CD4-positive, alpha-beta T cell treated with Interleukin-4 for 4 hours (primary cell): ENCODE measurements at regions not wholly inside any gene's neighbourhood (a gene's known extent, or its start where the extent isn't known, plus 50 kb on each side); places are given as distances from the start of the nearest gene placed in this dataset.

Experiments used
- DNase-seq: peaks from one replicate; pipeline ENCODE4 v3.0.0-alpha.2; 2020

GRCh38 chr16:27720731-27721530 is 171.0 kb downstream of the KATNIP start:
- no peak for DNase-seq

GRCh38 chr16:27721531-27722181 is 171.7 kb downstream of the KATNIP start:
- no peak for DNase-seq

DNA sequence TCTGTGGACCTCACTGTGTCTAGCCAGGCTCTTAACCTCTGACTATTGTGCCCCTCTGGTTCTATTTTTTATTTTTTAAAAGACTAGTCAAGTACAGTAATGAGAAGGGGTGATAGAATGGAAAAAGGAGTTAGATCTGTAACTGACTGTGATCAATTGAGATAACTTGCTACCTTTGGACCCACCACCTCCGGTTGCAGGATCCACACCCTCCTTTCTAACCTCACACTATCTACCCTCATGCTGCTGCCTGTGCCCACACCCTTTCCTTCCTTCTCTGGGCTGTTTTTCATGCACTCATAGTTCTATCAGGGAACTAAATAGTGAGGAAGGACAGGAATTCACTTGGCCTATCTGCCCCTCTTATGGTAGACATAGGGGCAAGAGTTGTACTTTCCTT is 172.3 kb downstream of the KATNIP start:
- DNase-seq: no peak

- DNase-seq: no peak
Observed at GRCh38 chr16:27722892-27723450, 173.0 kb downstream of the KATNIP start.

DNA sequence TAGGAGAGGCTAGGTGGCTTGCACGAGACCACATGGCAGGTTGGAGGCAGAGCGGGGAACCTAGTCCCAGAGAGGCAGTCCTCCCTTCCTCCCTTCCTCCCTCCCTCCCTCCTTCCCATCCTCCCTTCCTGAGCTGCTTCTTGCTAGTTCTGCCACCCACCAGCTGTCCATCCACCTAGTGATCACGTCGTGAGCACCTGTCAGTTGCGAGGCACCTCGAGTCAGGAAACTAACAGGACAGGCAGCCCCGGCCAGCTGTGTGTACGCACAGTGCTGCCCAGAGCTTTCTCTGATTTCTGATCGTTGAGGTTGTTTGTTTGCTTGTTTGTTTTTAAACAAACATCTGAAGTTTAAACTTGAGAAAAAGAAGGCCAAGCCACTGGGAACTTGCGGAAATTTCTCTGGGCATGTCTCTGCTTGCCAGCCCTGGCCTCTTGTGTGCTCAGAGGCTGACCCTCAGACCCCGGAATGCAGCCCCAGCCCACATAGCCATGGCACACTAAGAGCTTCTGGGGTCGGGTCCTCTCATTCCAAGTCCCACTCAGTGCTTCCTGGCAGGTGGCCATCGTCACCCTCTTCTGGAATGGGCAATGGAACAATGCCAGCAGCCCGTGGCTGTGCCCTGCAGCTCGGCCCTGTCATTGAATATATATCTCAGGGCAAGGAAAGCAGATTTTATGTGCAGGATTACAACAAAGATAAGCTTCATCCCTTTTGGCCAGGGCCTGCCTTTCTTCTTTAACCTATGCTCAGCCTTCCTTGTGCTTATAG is 174.0 kb downstream of the KATNIP start:
- DNase-seq: no peak

GRCh38 chr16:27724482-27725235 is 174.7 kb downstream of the KATNIP start:
- DNase-seq: no peak

- no peak for DNase-seq
Observed at GRCh38 chr16:27725236-27726000, 175.5 kb downstream of the KATNIP start.

DNA sequence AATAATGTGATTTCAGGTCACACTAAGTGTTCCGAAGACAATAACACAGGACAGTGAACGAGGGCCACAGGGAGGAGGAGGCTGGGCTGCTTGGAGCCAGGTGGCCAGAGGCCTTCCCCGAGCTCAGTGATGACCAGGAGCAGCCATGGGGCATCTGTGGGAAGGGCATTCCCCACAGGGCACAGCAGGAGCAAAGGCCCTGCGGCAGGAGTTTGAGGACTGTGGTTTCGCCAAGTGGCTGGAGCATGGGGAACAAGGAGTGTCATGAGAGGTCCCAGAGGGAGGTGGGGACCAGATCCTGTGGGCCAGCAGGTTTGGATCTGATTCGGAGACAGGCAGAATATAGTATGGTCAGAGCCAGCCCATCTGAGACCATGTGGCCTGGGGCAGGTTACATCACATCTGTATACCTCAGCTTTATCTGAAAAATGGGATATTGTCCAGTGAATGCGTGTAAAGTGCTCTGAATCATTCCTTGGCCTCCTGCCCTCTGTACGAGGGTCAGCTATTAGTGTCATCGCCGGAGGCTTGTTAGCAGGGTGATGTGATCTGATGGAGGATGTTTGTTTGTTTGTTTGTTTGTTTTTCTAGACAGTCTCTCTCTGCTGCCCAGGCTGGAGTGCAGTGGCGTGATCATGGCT is 176.8 kb downstream of the KATNIP start:
- no peak for DNase-seq

DNA sequence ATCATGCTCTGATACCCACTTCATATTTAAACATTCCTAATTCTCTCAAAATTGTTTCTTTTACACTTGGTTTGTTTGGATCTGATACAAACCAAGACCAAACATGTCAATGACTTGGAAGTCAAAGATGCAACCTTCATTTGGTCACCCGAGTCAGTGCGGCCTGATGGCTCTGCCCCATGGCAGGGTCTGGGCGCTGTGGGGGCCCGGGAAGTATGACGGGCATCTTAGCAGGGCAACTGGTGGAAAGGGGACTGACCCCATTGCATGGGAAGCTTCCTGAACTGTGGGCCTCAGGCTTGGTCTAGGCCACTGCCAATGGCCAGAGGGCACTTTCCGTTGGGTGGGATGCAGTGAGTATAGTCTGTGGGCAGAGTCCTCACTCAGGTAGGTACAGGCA is 178.0 kb downstream of the KATNIP start:
- DNase-seq: no peak

GRCh38 chr16:27728691-27729090 is 178.7 kb downstream of the KATNIP start:
- no peak for DNase-seq

- no peak for DNase-seq
Observed at GRCh38 chr16:27729516-27730304, 179.8 kb downstream of the KATNIP start.

DNA sequence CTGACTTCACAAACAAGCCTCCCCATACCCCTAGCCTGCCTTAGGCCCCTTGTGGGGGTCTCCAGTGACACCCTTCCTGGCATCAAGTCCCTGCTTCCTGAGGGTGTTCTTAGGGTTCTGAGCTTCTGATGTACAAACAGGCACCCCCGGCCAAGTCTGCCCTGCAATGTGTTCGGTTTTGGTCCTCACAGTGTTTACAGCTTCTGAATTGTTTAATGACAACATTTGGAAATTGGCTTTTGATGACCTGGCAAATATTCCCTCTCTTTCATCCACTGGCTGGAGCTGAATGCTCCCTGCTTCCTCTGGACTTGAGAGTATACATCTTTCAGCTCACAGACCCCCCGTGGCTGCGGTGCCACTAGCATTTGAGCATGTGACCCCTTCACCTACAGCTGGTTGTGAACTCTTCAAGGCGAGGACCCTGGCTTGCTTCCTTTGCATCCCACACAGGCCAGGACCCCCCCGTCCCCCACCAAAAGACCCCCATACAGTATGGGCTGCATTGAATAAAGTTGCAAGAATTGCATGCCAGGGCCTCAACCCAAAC is 180.8 kb downstream of the KATNIP start:
- DNase-seq: no peak

DNA sequence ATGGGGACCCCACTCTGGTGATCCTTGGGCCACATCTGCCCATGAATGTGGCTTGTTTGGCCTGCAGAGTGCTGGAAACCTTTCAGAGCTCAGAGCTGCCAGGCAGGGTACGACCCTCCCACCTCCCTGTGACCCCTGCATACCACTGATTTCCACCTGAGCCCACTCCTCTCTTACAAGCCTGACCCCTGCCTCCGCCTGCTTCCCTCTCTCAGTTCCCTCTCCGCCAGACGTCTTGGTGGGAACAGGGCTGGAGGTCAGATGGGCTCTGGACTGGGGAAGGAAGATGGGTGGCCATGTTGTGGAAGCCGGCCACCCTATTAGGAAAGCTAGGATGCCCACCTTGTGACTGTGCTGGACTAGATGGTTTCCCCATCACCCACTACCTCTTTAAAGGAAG is 185.1 kb downstream of the KATNIP start:
- no peak for DNase-seq

DNA sequence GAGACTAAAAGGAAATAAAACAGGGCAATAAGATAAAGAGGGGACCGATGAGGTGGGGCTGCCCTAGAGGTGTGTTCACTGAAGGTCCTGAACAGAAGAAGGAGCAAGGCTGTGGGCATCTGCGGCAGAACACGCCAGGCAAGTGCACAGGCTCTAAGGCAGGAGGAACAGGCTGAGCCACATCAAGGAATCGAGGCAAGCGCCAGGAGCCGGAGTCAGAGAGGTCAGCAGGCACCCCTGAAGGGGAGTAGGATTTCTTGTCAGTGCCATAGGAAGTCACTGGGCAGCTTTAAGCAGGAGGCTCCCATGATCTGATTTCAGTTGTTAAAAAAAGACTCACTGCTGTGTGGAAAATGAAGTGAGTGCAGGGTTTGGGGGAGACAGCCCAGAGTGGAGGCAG is 186.5 kb downstream of the KATNIP start:
- DNase-seq: no peak

DNA sequence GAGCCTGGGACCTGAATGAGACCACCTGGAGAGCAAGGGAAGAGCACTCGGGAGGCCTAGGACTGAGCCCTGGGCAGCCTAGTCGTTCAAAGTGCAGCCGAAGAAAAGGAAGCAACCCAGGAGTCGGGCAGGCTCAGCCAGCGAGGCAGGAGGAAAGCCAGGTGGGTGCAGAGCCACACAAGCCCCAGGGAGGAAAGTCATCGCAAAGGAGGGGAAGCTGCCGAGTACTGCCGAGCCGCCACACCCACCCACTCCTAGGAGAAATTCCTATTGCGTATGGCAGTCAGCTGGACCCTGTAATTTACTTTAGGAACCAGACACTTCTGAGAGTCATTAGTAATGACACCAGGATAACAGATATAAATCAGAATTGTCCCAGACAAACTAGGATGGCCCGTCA is 187.6 kb downstream of the KATNIP start:
- DNase-seq: no peak
